Gastroesophageal sphincter (tissue), 4 donors: ENCODE measurements at regions not wholly inside any gene's neighbourhood (a gene's known extent, or its start where the extent isn't known, plus 50 kb on each side); places are given as distances from the start of the nearest gene placed in this dataset.
A peak's percentile ranks its signal among the peaks of the same experiment; 100 is the strongest.

Source experiments
- ATAC-seq: fragments of 150-250 bp; one replicate; pipeline ENCODE4 v1.9.1; 2016; ENCODE audit warnings: mild to moderate bottlenecking, moderate library complexity
- H3K27ac ChIP-seq, 4 donors: fragments of 200-600 bp; sonication (generic) in 3 of 4; 1 replicate in 3 of 4; 2 replicates in 1 of 4; pipeline ENCODE4 v1.5.1; 2016 to 2019
- H3K27me3 ChIP-seq: fragments of 200-600 bp; sonication (generic); one replicate; pipeline ENCODE4 v1.5.1; 2019
- H3K36me3 ChIP-seq, 2 donors: fragments of 200-600 bp; sonication (generic); one replicate each; pipeline ENCODE4 v1.5.1; 2019; ENCODE audit warnings: control low read depth in 1 of 2
- H3K4me1 ChIP-seq, 3 donors: fragments of 200-600 bp; sonication (generic); 1 replicate in 2 of 3; 2 replicates in 1 of 3; pipeline ENCODE4 v1.5.1; 2016 to 2019; ENCODE audit warnings: control low read depth in 2 of 3
- H3K4me3 ChIP-seq, 2 donors: fragments of 200-600 bp; sonication (generic); one replicate each; pipeline ENCODE4 v1.5.1; 2019; ENCODE audit warnings: mild to moderate bottlenecking in 1 of 2, moderate library complexity in 1 of 2
- H3K9me3 ChIP-seq, 3 donors: fragments of 200-600 bp; sonication (generic); one replicate each; pipeline ENCODE4 v1.5.1; 2017 to 2019; ENCODE audit warnings: control low read depth in 2 of 3
- CTCF ChIP-seq, 4 experiments: fragments of 200-600 bp in 2 of 4; fragments of 450-650 bp in 2 of 4; sonication (generic) in 1 of 4; IDR thresholded peaks; one replicate each; pipeline ENCODE4 v1.5.1; 2017 to 2019; ENCODE audit warnings: antibody characterized with exemption in 4 of 4, mild to moderate bottlenecking in 2 of 4, moderate library complexity in 2 of 4
- EP300 ChIP-seq: sonication (generic); formaldehyde crosslinking; IDR thresholded peaks from one replicate; pipeline ENCODE4 v1.6.1; 2017; ENCODE audit warnings: antibody characterized with exemption, mild to moderate bottlenecking
- POLR2A ChIP-seq, 2 donors: fragments of 450-650 bp; IDR thresholded peaks; one replicate each; pipeline ENCODE4 v1.6.1; 2017; ENCODE audit warnings: antibody characterized with exemption in 2 of 2, mild to moderate bottlenecking in 2 of 2, moderate library complexity in 1 of 2
- POLR2AphosphoS5 ChIP-seq: sonication (generic); formaldehyde crosslinking; IDR thresholded peaks from one replicate; pipeline ENCODE4 v1.6.1; 2017; ENCODE audit warnings: antibody characterized with exemption
- WGBS, 2 donors: methylation state at CpG; one replicate each; pipeline ENCODE4 v1.1.5; 2018; ENCODE audit warnings: low coverage in 1 of 2; 5-methylcytosine and 5-hydroxymethylcytosine counted together

GRCh38 chrX:38923451-38923969, 122.3 kb downstream of the MID1IP1 start:
- ATAC-seq: no peak
- Histone ChIP-seq H3K9me3 (no peaks in the 10 kb centered on the region), H3K4me3 (no peak overlapping the region), H3K27me3 (no peaks in the 10 kb centered on the region), H3K4me1 (no peaks in the 10 kb centered on the region), H3K27ac (no peak overlapping the region), H3K36me3 (no peaks in the 10 kb centered on the region)
- TF ChIP-seq POLR2AphosphoS5: no peak
- TF ChIP-seq POLR2A (IDR thresholded peaks at IDR 0.05): no peak
- TF ChIP-seq CTCF (IDR thresholded peaks at IDR 0.05): no peak
- no peak for TF ChIP-seq EP300
- 63% methylated on average over 3 of the region's 3 CpGs; no CpG with 5 or more reads in 1 of the 2 donors for WGBS, 2 donors

GRCh38 chrX:38927592-38927991, 126.3 kb downstream of the MID1IP1 start:
- Histone ChIP-seq H3K27me3 (no peaks in the 10 kb centered on the region), H3K4me1 (peaks cover 0 to 4% (median 0%) of the 10 kb centered on the region in 3 donors), H3K36me3 (no peaks in the 10 kb centered on the region), H3K4me3 (no peak overlapping the region), H3K27ac (no peak overlapping the region), H3K9me3 (no peaks in the 10 kb centered on the region)
- ATAC-seq: no peak
- WGBS, 2 donors: 41 to 50% methylated on average over 3 of the region's 3 CpGs
- TF ChIP-seq POLR2A (IDR thresholded peaks at IDR 0.05) (no peak), EP300 (no peak), CTCF (IDR thresholded peaks at IDR 0.05) (no peak), POLR2AphosphoS5 (no peak)

- Histone ChIP-seq H3K4me3 (no peak overlapping the region), H3K27me3 (no peaks in the 10 kb centered on the region), H3K9me3 (no peaks in the 10 kb centered on the region), H3K36me3 (no peaks in the 10 kb centered on the region), H3K27ac (no peak overlapping the region), H3K4me1 (peaks cover 0 to 4% (median 0%) of the 10 kb centered on the region in 3 donors)
- WGBS, 2 donors: 8 to 13% methylated on average over 1 to 2 of the region's 2 CpGs
- TF ChIP-seq CTCF (IDR thresholded peaks at IDR 0.05): no peak
- peak; percentile 75 for TF ChIP-seq POLR2AphosphoS5
- ATAC-seq: peak; percentile 63
Observed at GRCh38 chrX:38929966-38930421, 128.7 kb downstream of the MID1IP1 start.

GRCh38 chrX:38930474-38930873, 129.2 kb downstream of the MID1IP1 start:
- no peak for TF ChIP-seq POLR2AphosphoS5
- no peak for TF ChIP-seq EP300
- no peak for TF ChIP-seq POLR2A (IDR thresholded peaks at IDR 0.05)
- no peak for TF ChIP-seq CTCF (IDR thresholded peaks at IDR 0.05)
- no peak overlapping the region for H3K27ac ChIP-seq

GRCh38 chrX:38935561-38935960, 134.3 kb downstream of the MID1IP1 start:
- TF ChIP-seq POLR2A (IDR thresholded peaks at IDR 0.05) (no peak), CTCF (IDR thresholded peaks at IDR 0.05) (no peak), EP300 (no peak), POLR2AphosphoS5 (no peak)
- Histone ChIP-seq H3K9me3 (no peaks in the 10 kb centered on the region), H3K4me1 (no peaks in the 10 kb centered on the region), H3K36me3 (no peaks in the 10 kb centered on the region), H3K27me3 (no peaks in the 10 kb centered on the region), H3K4me3 (no peak overlapping the region), H3K27ac (no peak overlapping the region)
- ATAC-seq: no peak
- WGBS, 2 donors: 86% methylated on average over 1 to 3 of the region's 4 CpGs

More at GRCh38 chrX:38930474-38930873, 129.2 kb downstream of the MID1IP1 start:
- H3K36me3 ChIP-seq: no peaks in the 10 kb centered on the region
- H3K9me3 ChIP-seq: no peaks in the 10 kb centered on the region
- WGBS, 2 donors: 50 to 100% methylated on average over 1 to 2 of the region's 2 CpGs
- no peak overlapping the region for H3K4me3 ChIP-seq
- H3K27me3 ChIP-seq: no peaks in the 10 kb centered on the region
- ATAC-seq: no peak
- peaks cover 0 to 4% (median 0%) of the 10 kb centered on the region in 3 donors for H3K4me1 ChIP-seq
